Neural crest cell (in vitro differentiated cells): ENCODE measurements at regions not wholly inside any gene's neighbourhood (a gene's known extent, or its start where the extent isn't known, plus 50 kb on each side); places are given as distances from the start of the nearest gene placed in this dataset.

Experiments
- DNase-seq: peaks from one replicate; pipeline ENCODE4 v3.0.0; 2021; ENCODE audit warnings: low read depth, mixed read lengths, low spot score
- H3K27ac Mint-ChIP-seq: one replicate; pipeline ENCODE4 v1.8.0; 2021; ENCODE audit warnings: mild to moderate bottlenecking, mixed read lengths; ENCODE audit not compliant: unreplicated experiment
- H3K27me3 Mint-ChIP-seq: 2 replicates; pipeline ENCODE4 v1.8.0; 2021; ENCODE audit warnings: low read depth, mild to moderate bottlenecking, mixed read lengths
- H3K36me3 Mint-ChIP-seq: 2 replicates; pipeline ENCODE4 v1.8.0; 2021; ENCODE audit warnings: low read depth, mild to moderate bottlenecking, mixed read lengths
- H3K4me1 Mint-ChIP-seq: 2 replicates; pipeline ENCODE4 v1.8.0; 2021; ENCODE audit warnings: mixed read lengths
- H3K4me3 Mint-ChIP-seq: one replicate; pipeline ENCODE4 v1.8.0; 2021; ENCODE audit warnings: mild to moderate bottlenecking, mixed read lengths
- H3K9me3 Mint-ChIP-seq: 2 replicates; pipeline ENCODE4 v1.8.0; 2021; ENCODE audit warnings: mixed read lengths
- CTCF ChIP-seq: fragments of 200-600 bp; sonication (generic); conservative IDR thresholded peaks from 2 replicates; pipeline ENCODE4 v1.5.0; 2021; ENCODE audit warnings: antibody characterized with exemption, mild to moderate bottlenecking

- Mint-ChIP-seq H3K9me3 (peaks cover 2% of the 10 kb centered on the region), H3K4me3 (no peak overlapping the region), H3K4me1 (no peaks in the 10 kb centered on the region), H3K27ac (no peak overlapping the region), H3K36me3 (peaks cover 2% of the 10 kb centered on the region), H3K27me3 (no peaks in the 10 kb centered on the region)
- no peak for TF ChIP-seq CTCF
- no peak for DNase-seq
Observed at GRCh38 chr15:62334536-62334935, 169.5 kb upstream of the C2CD4B start.

GRCh38 chr15:62337934-62338333 lies 172.8 kb upstream of the C2CD4B start:
- Mint-ChIP-seq H3K27me3 (no peaks in the 10 kb centered on the region), H3K4me1 (peaks cover 6% of the 10 kb centered on the region), H3K4me3 (no peak overlapping the region), H3K27ac (no peak overlapping the region), H3K36me3 (peaks cover 2% of the 10 kb centered on the region), H3K9me3 (peaks cover 2% of the 10 kb centered on the region)
- DNase-seq, result no peak
- TF ChIP-seq CTCF, result no peak

GRCh38 chr15:62338497-62338896 lies 173.4 kb upstream of the C2CD4B start:
- Mint-ChIP-seq H3K36me3 (peaks cover 2% of the 10 kb centered on the region), H3K4me3 (no peak overlapping the region), H3K4me1 (peaks cover 6% of the 10 kb centered on the region), H3K27me3 (no peaks in the 10 kb centered on the region), H3K27ac (no peak overlapping the region), H3K9me3 (peaks cover 2% of the 10 kb centered on the region)
- no peak for DNase-seq
- no peak for TF ChIP-seq CTCF

- H3K27me3 Mint-ChIP-seq, result no peaks in the 10 kb centered on the region
- no peak for TF ChIP-seq CTCF
- peaks cover 12% of the 10 kb centered on the region for H3K4me1 Mint-ChIP-seq
- no peaks in the 10 kb centered on the region for H3K36me3 Mint-ChIP-seq
- no peaks in the 10 kb centered on the region for H3K9me3 Mint-ChIP-seq
- H3K27ac Mint-ChIP-seq, result no peak overlapping the region
- DNase-seq, result no peak
- H3K4me3 Mint-ChIP-seq, result no peak overlapping the region
Observed at GRCh38 chr15:62342959-62343358, 177.9 kb upstream of the C2CD4B start.

- Mint-ChIP-seq H3K4me1 (peaks cover 12% of the 10 kb centered on the region), H3K36me3 (no peaks in the 10 kb centered on the region), H3K27ac (no peak overlapping the region), H3K4me3 (no peak overlapping the region), H3K27me3 (no peaks in the 10 kb centered on the region), H3K9me3 (no peaks in the 10 kb centered on the region)
- DNase-seq, result no peak
- TF ChIP-seq CTCF, result no peak
Observed at GRCh38 chr15:62343397-62343796, 178.3 kb upstream of the C2CD4B start.
